GM19463 (cell line): ENCODE measurements at regions not wholly inside any gene's neighbourhood (a gene's known extent, or its start where the extent isn't known, plus 50 kb on each side); places are given as distances from the start of the nearest gene placed in this dataset.

Experiments used
- ATAC-seq: cut with Tn5 transposase; IDR thresholded peaks from one replicate; pipeline ENCODE4 v1.9.1; 2021; ENCODE audit warnings: mild to moderate bottlenecking, moderate library complexity; ENCODE audit not compliant: unreplicated experiment

DNA sequence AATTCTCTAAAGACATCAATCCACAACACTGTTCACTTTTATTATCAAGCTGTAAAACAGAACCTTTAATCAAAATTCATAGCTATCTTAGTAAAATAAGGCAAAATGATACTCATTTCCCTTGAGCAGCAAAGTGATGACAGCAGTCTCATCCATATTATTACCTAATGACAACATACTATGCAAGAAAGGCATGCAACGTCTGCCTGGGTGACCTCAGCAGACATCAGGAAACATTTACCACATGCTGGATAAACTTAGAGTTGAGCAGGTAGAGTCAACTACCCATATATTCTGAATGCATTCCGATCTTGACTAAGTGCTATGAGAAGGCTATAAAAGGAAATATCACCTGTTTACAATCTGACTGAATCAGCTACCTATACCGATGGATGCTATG, 145.1 kb downstream of the SIPA1L2 start:
- no peak for ATAC-seq

DNA sequence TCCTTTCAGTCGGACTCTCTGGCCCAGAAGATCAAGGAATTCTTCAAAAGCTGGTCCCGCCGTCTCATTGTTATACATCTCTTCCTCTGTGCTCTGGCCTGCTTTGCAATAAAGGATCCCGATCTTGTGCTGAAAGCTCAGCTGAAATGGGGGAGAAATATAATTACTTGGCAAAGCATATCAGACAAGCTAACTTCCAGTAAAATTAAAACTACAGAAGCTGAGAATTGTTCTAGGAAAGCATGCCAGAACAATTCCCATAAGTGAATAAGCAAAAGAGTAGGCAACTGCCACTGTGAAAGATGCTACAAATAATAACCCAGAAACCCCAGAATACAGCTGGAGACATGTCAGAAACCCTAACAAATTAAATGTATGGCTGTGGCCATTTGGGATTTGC, 146.1 kb downstream of the SIPA1L2 start:
- no peak for ATAC-seq

DNA sequence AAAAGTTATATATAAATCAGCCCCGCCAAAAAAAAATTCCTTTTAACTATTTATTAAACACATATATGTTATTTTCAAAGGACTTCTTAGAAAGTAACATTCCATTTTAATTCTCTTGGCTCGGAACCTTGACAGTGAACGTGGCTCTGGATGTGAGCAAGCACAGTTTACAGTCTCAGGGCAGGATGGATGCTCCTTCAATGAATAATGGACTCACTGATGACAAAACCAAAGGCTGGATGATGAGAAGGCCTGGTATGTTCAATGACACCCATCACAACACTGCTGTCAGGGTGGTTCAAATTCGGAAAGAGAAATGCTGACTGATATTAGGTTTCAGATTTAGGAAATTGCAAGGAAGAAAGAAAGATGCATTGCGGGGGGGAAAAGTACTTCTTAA, 148.8 kb downstream of the SIPA1L2 start:
- no peak for ATAC-seq

DNA sequence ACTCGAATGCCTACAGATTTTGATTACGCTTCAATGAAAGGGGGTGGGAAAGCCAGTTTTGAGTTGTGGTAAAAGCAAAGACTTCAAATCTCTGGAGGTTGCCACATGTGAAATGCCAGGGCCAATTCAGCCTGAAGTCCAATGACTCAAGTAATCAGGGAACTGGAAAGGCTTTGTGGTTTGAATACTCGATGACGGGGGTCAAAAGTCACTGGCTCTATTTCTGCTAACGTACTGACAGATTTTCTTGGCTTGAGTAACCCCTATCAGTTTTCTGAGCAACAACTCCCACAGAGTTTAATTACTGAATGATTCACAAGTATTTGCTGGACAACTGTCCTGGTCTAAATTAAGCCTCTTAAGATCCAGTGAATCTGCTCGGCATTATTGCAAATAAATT, 152.2 kb downstream of the SIPA1L2 start:
- ATAC-seq, result no peak

DNA sequence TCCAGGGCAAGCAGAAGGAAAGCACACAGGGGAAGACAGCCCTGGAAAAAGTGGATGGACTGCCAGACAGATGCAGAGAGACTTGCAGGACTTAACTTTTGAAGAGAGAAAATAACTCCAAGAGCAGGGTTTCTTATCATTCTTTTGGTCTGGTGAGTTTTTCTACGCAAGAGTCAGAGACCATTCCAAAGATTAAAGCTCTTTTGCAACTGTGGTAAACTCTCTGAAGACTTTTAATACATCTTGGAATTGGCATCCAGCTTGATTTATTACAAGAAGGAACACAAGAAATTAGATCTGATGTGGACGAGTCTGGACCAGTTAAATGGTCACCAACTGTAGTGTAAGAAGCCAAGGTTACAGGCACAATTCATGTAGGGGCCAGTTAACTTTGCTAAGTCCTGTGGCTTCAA, 153.4 kb downstream of the SIPA1L2 start:
- no peak for ATAC-seq

DNA sequence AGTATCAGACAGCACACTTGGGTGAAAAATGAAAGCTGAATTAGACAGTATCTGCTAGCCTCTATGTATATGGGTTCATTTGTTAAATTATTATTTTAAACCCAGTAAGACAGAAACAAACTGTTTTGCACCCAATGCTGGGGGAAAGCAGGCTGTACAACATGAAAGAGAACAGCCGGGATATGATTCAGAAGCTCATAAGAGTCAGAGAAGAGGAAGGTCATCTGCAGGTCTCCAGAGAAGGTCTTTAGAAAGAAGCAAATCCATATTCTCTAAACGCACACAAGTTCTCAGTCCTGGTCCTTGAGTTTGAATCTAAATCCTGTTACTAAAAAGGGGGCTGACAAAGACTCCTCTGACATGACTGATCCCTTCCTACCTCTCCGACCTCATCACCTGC, 155.1 kb downstream of the SIPA1L2 start:
- ATAC-seq, result no peak

DNA sequence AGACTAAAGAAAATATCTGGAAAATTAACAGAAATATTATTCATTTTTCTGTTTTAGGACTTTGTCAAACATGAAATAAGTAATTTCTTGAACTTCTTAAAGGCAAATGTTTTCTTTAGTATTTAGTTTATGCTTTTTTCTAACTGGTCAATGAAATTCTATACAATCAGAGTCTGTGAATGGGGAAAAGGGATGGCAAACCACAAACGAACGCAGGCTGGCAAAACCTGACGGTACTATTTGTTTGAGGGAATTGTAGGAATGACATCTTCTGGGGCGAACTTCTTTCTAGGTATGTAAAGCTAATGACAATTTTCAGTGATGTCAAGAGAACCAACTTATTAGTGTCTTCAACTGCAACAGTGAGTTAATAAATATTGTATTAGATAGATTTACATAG, 156.0 kb downstream of the SIPA1L2 start:
- no peak for ATAC-seq

DNA sequence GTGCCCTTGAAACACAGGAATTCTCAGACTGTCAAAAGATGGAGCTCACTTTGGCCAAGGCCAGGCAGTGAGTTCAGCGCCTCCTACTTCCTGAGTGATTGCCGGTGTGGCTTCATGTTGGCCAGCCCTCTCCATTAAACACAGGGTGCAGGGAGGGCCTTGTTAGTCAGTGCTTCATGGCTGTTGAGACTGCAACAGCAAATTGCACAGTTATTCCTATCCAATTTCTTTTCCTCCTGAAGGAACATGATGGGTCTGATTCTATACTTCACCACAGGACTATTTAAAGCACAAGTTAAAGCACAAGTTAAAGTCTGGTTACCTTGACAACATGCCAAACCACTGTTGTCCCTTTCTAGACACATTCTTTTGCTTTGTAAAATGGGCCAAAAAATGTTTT, 156.6 kb downstream of the SIPA1L2 start:
- no peak for ATAC-seq

DNA sequence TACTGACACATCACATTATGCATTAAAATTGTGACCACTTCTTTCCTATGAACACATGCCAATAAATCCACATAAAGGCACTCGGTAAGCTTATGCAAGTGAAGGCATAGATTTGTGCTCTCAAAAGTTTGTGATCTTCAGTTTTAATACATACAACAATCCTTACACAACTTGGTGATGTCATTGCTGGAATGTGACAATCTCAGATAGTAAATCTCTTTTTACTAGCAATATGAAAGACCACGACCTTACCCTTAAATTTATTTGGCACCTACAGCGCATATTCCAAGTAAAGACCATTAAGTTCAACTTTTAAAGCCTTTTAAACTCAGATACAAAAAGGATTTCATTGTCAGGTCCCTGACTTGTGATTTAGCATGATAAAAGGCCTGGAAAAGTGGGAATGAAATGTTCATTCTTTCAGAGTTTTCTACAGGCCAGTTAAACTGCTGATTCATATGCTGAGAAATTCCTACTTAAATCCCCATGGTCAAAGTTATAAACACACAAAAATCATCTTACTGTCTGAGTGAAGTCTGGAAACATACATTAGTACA, 157.4 kb downstream of the SIPA1L2 start:
- no peak for ATAC-seq

DNA sequence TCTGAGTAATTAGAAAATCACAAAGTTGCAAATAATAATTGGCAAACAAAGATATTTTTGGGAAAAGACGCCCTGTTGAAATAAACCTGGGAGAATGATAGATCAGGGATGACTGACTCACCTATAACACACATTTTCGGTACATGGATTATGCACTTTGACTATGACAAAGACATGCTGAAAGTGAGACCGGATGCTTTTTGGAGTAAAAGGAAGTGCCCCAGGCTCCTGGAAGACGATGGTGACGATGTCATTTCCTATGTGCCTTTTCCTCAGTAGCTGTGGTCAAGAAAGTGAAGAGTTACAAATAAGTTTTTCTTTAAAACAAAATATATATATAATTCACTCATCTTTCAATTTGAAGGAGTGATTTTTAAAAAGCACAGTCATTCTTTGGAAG, 158.7 kb downstream of the SIPA1L2 start:
- ATAC-seq, result no peak

DNA sequence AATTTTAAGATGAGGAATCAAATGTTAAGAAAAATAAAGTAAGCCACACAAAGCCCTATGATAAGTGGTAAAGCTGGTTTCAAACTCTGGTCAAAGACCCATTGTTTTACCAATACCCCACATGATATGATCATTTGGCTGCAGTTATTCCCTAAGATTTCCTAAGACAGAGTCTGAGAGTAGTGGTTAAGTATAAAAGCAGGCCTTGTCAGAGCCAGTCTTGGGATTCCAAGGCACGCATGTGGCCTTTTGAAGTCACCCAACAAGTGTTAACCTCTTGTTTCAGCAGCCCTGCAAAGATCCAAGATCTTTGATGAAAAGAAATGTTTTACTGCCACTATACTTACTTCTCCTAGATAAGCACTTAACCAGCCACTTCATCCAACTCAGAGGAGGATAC, 159.2 kb downstream of the SIPA1L2 start:
- no peak for ATAC-seq

DNA sequence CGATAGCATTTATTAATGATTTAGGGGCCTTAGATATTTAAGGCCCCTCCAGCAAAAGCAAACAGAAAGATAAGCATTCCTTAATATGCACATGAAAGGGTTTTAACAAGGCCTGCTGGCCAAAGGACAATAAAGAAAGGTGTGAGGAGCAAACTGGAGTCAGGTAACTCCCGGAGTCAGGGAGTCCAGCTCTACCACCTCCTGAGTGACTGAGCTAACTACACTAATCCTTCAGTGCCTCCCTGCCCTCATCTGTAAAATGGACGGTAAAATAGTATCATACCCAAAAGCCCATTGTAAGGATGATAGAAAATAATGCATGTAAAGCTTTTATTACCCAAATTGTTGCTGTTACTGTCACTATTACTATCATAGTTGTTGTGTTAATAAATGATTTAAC, 161.7 kb downstream of the SIPA1L2 start:
- ATAC-seq, result no peak

DNA sequence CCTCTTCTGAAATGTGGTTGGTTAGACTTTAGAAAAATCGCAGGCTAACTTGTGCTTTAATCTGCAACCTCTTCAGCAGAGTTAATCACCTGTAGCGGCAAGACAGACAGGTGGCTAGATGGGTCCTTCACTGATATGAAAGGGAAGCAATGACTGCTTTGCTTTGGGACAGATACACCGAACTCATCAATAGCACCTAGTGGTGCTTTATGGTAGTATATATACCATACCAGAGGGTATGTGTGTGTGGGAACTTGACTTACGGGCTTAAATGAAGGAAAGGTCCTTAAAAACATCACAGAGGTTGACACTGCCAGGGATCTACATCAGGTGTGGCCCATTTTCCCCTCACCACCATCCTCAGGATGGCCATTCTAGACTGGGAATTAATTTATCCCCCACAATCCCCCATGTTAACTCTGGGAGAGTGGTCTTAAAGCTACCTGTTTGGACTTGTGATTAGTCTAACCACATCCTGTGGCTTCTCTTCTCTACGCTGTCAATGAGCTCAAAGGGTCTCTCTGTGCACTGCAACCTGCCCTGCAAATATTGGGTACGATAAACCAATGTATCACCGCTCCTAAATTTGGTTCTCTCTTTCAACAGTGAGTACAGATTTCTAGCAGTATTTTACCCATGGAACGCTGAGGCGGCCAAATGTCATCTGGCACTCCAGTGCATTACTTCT, 162.7 kb downstream of the SIPA1L2 start:
- no peak for ATAC-seq

DNA sequence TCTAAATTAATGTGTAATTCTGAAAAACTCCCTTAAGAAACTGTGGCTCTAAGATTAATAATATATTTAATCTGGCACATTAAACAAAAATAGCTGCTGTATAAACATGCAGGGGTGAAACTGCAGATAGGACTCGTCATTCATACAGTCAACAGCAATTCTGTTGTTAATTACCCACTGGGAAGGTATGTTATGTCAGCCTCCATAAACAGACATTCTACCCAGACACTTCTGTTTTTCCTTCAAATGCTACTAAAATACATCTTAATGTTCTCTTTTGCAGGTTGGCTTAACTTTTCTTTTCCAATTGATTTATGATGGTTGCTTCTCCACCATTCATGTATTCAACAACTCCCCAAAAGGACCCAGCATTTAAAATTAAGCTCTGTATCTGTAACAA, 165.6 kb downstream of the SIPA1L2 start:
- ATAC-seq, result no peak

DNA sequence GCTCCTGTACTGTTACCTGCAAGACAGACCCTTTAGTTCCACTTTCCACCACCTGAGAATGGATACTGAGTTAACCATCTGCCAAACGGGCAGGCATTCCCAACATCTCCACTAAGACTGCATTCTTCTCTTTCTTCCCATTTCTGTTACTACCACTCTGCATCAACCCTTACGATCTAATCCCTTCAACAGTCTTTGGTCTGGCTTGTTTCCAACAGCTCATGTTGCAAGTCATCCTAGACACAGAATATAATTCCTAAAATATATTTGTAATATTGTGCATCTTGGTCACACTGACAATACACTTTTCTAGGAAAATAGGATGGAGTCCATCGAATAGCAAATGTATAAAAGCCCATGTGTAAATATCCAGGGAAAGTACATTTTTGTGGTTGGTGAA, 166.7 kb downstream of the SIPA1L2 start:
- no peak for ATAC-seq

DNA sequence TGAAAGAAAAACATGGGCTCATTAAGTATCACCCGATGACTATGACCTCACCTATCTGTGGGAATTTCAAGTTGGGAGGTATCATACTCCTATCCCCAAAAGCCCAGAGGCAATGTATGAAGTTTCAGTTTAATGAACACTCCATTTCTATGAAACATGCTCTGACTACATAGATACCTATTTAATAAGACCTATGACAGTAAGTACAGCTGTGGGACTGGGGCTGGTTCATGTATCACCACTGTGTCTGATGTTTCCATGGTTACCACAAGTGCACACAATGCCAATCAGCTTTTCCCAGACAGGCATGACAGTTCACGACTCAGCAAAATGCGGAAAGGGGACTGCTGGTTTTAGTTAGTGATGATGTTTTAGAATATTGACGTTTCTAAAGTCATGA, 167.7 kb downstream of the SIPA1L2 start:
- no peak for ATAC-seq

DNA sequence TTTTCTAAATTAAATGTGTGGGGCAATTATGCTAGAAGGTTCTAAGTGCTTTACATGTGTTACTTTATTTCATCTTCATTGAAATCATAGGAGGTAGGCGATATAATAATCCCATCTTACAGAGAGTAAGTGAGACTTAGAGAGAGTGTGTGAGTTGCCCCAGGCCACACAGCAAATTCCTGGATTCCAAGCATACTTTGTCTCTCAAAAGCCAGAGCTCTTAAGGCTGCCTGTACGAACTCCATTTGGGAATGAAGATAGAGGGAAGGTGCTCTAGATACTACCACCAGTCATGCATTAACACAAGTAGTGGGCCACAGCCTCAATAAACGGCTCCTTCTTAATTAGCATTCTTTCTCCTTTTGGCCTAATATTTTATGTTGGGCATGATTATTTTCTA, 170.1 kb downstream of the SIPA1L2 start:
- no peak for ATAC-seq

DNA sequence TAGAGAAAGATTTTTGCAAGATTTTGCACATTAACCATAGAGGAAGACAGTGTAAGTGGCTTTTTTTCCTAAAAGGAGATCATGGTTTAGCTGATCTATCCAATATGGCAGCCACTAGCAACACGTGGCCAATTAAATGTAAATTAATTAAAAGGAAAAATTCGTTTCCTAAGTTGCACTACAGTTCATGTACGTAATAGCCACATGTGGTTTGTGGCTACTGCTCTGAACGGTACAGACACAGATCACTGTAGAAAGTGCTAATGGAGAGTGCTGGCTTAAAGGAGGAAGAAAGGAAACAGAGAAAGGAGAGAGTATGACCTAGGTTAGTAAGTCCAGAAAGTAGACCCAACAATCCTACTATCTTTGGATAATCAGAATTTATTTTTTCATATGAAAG, 170.8 kb downstream of the SIPA1L2 start:
- ATAC-seq, result no peak

DNA sequence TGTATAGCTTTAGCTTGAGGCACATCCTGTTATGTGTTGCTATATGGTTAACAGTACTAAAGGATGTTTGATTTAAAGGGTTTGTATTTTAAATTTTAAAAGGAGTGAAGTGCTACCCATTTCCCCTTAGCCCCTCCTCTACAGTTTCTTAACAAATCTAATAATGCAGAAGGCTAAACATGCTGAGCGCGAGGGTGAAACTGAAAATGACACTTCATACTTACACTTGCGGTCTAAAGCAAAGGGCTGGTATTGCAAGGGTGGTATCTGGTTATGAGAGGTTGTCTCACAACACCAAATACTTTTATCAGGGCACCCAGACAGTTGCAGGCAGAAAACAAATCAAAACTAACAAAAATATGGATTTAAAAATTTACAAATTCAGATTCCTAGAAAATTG, 172.3 kb downstream of the SIPA1L2 start:
- ATAC-seq, result peak; percentile 77

DNA sequence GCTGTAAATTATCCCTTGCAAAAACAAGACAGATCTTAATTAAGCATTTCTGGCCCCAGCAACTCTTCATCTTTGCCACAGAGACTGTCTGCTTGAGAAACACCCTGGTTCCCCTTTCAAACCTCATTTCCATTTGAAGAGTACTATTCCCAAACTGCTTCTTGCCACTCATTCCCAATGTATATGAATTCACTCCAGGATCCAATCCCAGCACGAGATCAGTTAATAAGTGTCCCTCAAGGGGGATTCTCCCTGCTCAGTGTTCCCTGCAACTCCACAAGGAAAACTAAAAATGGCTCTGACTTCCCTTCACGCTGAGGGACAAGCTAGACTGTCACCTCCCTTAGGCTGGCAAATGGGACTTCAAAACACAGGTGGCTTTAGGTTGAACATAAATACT, 173.2 kb downstream of the SIPA1L2 start:
- ATAC-seq, result no peak

DNA sequence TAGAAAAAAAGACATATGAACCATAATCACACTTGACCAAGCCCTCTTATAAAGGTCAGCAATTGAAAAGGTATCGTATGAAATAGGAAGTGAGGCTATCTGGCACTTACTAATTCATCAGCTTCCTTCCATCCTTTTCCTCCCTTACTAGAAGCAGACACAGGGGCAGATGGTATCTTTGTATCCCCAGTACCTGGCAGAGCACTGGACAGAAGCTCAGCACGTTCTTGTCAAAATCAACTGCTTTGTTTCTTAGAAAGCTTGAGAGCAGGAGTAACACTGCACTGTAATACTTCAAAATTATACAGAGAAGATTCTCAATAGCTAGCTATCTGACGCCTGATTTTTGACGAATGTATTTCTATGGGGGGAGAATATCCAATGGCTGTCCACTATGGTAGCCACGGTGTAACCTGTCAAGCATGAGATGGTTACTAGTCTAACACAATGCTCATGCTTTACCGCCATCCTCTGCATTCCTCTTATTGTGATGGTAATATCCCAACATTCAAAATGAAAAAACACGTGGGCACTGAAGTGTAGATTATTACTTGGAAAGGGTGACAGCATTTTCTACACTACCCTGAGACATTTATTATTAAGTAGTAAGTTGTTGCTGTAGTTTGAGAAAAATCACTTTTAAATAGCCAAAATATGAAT, 175.6 kb downstream of the SIPA1L2 start:
- ATAC-seq, result no peak

DNA sequence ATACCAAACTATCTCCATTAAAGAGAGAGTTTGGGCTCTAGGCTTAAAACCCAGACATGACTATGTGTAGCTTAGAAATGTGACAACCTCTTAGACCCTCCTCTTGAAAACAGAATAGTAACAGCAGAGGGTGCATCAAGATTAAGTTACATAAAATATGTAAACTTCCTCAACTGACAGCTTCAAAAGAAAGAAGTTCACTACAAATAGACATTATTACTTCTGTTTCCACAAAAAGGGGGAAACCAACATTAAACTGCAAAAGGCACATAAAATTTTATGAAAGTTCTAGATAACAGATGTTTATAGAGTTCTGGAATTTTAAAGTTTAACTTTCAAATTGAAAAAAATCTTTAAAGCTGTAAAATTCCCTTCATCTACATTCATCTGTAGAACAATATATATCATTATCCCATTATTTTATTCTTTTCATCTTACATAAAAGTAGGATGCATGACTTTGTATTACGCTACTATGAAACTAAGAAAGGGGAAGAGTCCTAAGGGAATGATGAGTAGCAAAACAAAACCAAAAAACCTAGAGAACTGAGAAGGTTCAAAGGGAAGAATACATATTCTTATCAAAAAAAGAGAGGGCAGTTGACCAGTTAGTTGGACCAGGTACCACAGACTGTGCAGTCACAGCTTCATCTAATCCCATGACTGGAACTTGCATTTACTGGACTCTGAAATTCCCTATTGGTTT, 177.0 kb downstream of the SIPA1L2 start:
- ATAC-seq, result no peak
